ENCODE measurements at regions not wholly inside any gene's neighbourhood (a gene's known extent, or its start where the extent isn't known, plus 50 kb on each side); places are given as distances from the start of the nearest gene placed in this dataset.

DNA sequence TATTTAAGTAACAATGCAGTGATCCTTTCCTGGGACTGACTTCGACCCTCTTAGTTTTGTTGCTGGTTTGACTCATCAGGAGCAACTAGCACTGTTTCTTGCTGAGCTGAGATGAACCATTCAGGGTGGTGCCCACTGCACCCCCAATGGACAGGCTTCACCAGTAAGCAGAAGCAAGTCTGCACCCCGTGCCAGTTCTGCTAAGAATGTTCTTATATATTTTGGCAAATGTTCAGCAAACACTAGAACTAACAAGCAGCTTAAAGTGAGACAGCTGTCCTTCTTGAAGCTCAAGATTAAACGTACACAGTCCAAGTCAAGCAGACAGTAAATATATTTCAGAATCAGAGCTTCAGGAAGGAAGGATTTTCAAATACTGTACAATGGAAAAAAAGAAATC, 561.3 kb upstream of the CDH4 start:
- Histone ChIP-seq H3K9ac (ENCODE audit: low read length) (no peak overlapping the region), H3K27me3 (ENCODE audit: control insufficient read depth, insufficient read depth, low read length) (no peaks in the 10 kb centered on the region)

DNA sequence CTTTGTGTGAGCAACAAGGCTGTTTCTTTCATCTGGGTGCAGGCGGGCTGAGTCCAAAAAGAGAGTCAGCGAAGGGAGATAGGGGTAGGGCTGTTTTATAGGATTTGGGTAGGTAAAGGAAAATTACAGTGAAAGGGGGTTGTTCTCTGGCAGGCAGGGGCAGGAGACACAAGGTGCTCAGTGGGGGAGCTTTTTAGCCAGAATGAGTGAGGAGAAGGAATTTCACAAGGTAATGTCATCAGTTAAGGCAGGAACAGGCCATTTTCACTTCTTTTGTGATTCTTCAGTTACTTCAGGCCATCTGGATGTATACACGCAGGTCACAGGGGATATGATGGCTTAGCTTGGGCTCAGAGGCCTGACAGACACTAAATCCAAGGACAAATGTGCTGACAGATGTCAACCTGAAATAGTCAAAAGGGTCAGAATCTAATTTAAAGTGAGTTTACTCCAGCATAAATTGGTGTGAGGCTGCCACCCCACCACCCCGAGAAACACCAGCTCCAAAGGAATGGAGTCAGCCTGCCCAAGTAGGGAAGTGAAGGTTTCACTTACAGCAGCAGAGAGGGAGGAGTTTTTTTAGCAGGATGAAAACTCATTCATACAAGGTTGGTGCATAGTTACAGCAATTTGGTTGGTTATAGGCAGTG, 560.0 kb upstream of the CDH4 start:
- Histone ChIP-seq H3K9ac (ENCODE audit: low read length) (no peak overlapping the region), H3K4me1 (ENCODE audit: control insufficient read depth, insufficient read depth, low read length) (no peaks in the 10 kb centered on the region), H3K27me3 (ENCODE audit: control insufficient read depth, insufficient read depth, low read length) (no peaks in the 10 kb centered on the region), H3K36me3 (ENCODE audit: control insufficient read depth, insufficient read depth, low read length) (no peaks in the 10 kb centered on the region), H3K4me3 (ENCODE audit: low read length) (no peak overlapping the region), H3K9me3 (ENCODE audit: control insufficient read depth, low read length) (no peaks in the 10 kb centered on the region)

More for the DNA sequence above, 561.3 kb upstream of the CDH4 start:
- no peaks in the 10 kb centered on the region for H3K9me3 ChIP-seq (ENCODE audit: control insufficient read depth, low read length)
- no peaks in the 10 kb centered on the region for H3K36me3 ChIP-seq (ENCODE audit: control insufficient read depth, insufficient read depth, low read length)
- H3K4me3 ChIP-seq (ENCODE audit: low read length) = no peak overlapping the region
- no peaks in the 10 kb centered on the region for H3K4me1 ChIP-seq (ENCODE audit: control insufficient read depth, insufficient read depth, low read length)

DNA sequence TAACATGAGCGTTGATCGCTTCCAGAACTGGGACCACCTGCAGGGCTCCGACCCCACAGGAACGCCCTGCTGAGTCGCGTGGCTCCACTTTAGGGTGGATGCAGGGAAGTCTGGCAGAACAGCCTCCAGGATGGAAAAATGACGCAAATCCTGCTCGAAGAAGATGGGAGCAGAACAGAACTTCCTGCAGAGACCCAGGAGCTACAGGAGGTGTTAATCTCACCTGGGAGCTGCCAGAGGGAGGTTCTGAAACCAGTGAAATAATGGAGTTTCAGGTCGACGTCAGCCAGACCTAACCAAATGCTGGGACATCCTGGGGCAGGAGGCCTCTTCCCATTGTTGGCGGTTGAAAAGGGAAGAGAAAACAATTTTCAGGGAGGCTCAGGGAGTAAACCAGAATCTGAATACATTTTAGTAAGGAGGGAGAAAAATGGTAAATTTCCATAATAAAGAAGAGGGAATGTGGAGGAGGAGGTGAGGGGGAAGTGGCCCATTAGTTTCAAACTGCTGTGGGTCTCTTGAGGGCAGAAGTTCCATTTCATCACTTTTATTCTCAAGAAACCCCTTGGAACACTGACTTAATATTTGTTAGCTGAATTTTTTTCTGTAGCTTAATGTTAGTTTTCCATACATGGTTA, 558.4 kb upstream of the CDH4 start:
- H3K36me3 ChIP-seq (ENCODE audit: control insufficient read depth, insufficient read depth, low read length) = no peaks in the 10 kb centered on the region
- no peaks in the 10 kb centered on the region for H3K4me1 ChIP-seq (ENCODE audit: control insufficient read depth, insufficient read depth, low read length)
- no peaks in the 10 kb centered on the region for H3K27me3 ChIP-seq (ENCODE audit: control insufficient read depth, insufficient read depth, low read length)
- H3K9ac ChIP-seq (ENCODE audit: low read length) = no peak overlapping the region
- H3K4me3 ChIP-seq (ENCODE audit: low read length) = no peak overlapping the region
- no peaks in the 10 kb centered on the region for H3K9me3 ChIP-seq (ENCODE audit: control insufficient read depth, low read length)

DNA sequence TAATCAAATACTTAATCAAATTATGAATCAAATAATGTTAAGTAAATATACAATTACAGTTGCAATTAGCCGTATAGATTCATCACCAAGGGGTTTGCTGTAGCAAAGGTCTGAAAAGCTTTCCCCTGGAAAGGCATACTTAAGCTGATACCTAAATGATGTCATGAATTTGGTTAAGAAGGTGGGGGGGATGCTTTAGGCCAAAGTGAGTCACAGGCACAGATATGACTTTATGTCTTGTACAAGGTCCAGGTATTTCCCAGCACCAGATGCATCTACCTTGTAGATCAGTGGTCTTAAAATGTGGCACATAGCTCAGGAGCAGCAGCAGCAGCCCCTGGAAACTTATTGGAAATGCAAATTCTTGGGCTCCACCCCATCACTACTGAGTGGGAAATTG, 557.3 kb upstream of the CDH4 start:
- Histone ChIP-seq H3K9me3 (ENCODE audit: control insufficient read depth, low read length) (no peaks in the 10 kb centered on the region), H3K36me3 (ENCODE audit: control insufficient read depth, insufficient read depth, low read length) (no peaks in the 10 kb centered on the region), H3K4me1 (ENCODE audit: control insufficient read depth, insufficient read depth, low read length) (no peaks in the 10 kb centered on the region), H3K9ac (ENCODE audit: low read length) (no peak overlapping the region), H3K27me3 (ENCODE audit: control insufficient read depth, insufficient read depth, low read length) (no peaks in the 10 kb centered on the region), H3K4me3 (ENCODE audit: low read length) (no peak overlapping the region)

DNA sequence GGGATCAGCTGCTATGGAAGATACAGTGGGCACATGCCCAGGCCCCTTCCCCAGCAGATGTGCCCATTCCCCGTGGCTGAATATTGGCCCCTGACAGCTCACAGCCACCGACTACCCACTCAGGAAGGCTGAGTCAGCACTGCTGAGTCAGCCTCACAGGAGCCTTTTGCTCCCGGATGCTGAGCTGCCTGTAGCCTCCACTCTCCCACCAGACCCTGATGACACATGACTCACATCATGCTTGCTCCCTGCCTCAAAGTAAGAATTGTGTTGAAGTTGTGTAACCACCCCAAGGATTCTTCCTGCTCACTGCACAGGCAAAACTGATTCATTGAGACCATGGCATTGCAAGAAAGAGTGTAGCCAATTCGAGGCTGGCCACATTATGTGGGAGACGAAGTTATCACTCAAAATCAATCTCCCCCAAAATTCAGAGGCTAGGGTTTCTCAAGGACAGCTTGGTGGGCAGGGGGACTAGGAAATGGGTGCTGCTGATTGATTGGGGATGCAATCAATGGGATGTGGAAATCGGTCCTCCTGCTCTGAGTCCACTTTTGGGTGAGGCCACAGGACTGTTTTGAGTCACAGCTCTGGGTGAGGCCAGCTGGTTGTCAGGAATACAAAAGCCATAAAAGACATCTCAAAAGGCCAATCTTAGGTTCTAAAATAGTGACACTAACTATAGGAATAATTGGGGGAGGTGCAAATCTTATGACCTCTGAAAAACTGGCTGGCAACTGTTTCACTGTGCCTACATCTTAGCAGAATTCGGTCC, 556.6 kb upstream of the CDH4 start:
- Histone ChIP-seq H3K4me1 (ENCODE audit: control insufficient read depth, insufficient read depth, low read length) (no peaks in the 10 kb centered on the region), H3K27me3 (ENCODE audit: control insufficient read depth, insufficient read depth, low read length) (no peaks in the 10 kb centered on the region), H3K9ac (ENCODE audit: low read length) (no peak overlapping the region), H3K4me3 (ENCODE audit: low read length) (no peak overlapping the region), H3K36me3 (ENCODE audit: control insufficient read depth, insufficient read depth, low read length) (no peaks in the 10 kb centered on the region), H3K9me3 (ENCODE audit: control insufficient read depth, low read length) (no peaks in the 10 kb centered on the region)

- Histone ChIP-seq H3K4me1 (ENCODE audit: control insufficient read depth, insufficient read depth, low read length) (no peaks in the 10 kb centered on the region), H3K4me3 (ENCODE audit: low read length) (no peak overlapping the region), H3K27me3 (ENCODE audit: control insufficient read depth, insufficient read depth, low read length) (no peaks in the 10 kb centered on the region), H3K36me3 (ENCODE audit: control insufficient read depth, insufficient read depth, low read length) (no peaks in the 10 kb centered on the region), H3K9me3 (ENCODE audit: control insufficient read depth, low read length) (no peaks in the 10 kb centered on the region), H3K9ac (ENCODE audit: low read length) (no peak overlapping the region)
These were observed 554.8 kb upstream of the CDH4 start for GRCh38 chr20:60697252-60697651.

GRCh38 chr20:60700728-60701127, 551.3 kb upstream of the CDH4 start:
- no peaks in the 10 kb centered on the region for H3K9me3 ChIP-seq (ENCODE audit: control insufficient read depth, low read length)
- H3K4me3 ChIP-seq (ENCODE audit: low read length) = no peak overlapping the region
- H3K36me3 ChIP-seq (ENCODE audit: control insufficient read depth, insufficient read depth, low read length) = no peaks in the 10 kb centered on the region
- H3K27me3 ChIP-seq (ENCODE audit: control insufficient read depth, insufficient read depth, low read length) = no peaks in the 10 kb centered on the region
- H3K4me1 ChIP-seq (ENCODE audit: control insufficient read depth, insufficient read depth, low read length) = no peaks in the 10 kb centered on the region
- H3K9ac ChIP-seq (ENCODE audit: low read length) = no peak overlapping the region

DNA sequence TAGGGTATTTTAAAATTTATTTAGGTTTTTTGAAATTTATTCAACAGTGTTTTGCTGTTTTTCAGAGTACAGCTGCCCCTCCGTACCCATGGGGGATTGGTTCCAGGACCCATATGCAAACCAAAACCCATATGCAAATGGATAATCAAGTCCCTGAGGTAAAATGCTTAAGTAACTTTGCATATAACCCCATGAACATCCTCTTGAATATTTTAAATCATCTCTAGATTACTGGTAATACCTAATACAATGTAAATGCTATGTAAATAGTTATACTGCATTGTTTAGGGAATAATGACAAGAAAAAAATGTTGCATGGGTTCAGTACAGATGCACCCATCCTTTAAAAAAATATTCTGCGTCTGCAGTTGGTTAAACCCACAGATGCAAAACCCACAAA, 547.9 kb upstream of the CDH4 start:
- no peak overlapping the region for H3K9ac ChIP-seq (ENCODE audit: low read length)
- no peaks in the 10 kb centered on the region for H3K36me3 ChIP-seq (ENCODE audit: control insufficient read depth, insufficient read depth, low read length)
- H3K4me3 ChIP-seq (ENCODE audit: low read length) = no peak overlapping the region
- no peaks in the 10 kb centered on the region for H3K9me3 ChIP-seq (ENCODE audit: control insufficient read depth, low read length)
- no peaks in the 10 kb centered on the region for H3K4me1 ChIP-seq (ENCODE audit: control insufficient read depth, insufficient read depth, low read length)
- no peaks in the 10 kb centered on the region for H3K27me3 ChIP-seq (ENCODE audit: control insufficient read depth, insufficient read depth, low read length)

DNA sequence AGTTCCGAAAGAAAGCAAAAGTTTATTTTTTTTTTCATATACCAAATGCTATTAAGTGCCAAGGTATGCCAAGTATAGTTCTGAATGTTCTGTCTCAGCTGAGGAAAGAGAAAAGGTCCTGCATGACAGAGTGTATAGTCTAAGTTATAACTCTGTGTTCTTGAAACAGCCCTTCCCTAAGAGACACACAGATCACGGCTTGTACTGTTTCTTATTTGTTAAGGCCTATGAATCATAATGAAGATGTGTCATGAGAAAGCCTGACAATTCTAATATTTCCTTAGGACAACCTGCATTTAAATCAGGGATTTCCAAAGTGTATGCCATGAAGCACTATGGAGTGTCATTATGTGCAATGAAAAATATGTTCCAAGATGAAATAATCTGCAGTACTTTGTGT, 538.7 kb upstream of the CDH4 start:
- Histone ChIP-seq H3K27me3 (ENCODE audit: control insufficient read depth, insufficient read depth, low read length) (no peaks in the 10 kb centered on the region), H3K36me3 (ENCODE audit: control insufficient read depth, insufficient read depth, low read length) (no peaks in the 10 kb centered on the region), H3K4me1 (ENCODE audit: control insufficient read depth, insufficient read depth, low read length) (no peaks in the 10 kb centered on the region), H3K4me3 (ENCODE audit: low read length) (no peak overlapping the region), H3K9ac (ENCODE audit: low read length) (no peak overlapping the region), H3K9me3 (ENCODE audit: control insufficient read depth, low read length) (no peaks in the 10 kb centered on the region)

DNA sequence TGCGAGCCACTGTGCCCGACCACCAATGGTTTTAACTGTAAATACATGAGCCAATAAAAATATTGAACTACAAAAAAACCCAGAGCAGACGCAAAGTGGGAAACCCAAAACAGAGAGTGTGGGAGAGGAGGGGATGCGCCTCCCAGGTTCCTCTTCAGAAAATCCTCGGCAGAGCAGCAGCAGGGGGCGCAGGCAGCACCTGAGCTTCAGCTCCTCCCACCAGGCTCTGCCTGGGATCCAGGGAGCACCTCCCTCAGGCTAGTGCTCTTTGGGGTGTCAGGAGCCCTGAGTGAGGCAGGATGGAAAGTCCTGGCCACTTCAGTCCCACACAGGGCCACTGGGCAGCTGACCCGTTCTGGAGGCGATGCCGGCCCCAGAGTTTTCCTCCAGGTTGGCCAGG, 536.9 kb upstream of the CDH4 start:
- Histone ChIP-seq H3K4me3 (ENCODE audit: low read length) (no peak overlapping the region), H3K9me3 (ENCODE audit: control insufficient read depth, low read length) (no peaks in the 10 kb centered on the region), H3K27me3 (ENCODE audit: control insufficient read depth, insufficient read depth, low read length) (no peaks in the 10 kb centered on the region), H3K9ac (ENCODE audit: low read length) (no peak overlapping the region), H3K4me1 (ENCODE audit: control insufficient read depth, insufficient read depth, low read length) (no peaks in the 10 kb centered on the region), H3K36me3 (ENCODE audit: control insufficient read depth, insufficient read depth, low read length) (no peaks in the 10 kb centered on the region)

DNA sequence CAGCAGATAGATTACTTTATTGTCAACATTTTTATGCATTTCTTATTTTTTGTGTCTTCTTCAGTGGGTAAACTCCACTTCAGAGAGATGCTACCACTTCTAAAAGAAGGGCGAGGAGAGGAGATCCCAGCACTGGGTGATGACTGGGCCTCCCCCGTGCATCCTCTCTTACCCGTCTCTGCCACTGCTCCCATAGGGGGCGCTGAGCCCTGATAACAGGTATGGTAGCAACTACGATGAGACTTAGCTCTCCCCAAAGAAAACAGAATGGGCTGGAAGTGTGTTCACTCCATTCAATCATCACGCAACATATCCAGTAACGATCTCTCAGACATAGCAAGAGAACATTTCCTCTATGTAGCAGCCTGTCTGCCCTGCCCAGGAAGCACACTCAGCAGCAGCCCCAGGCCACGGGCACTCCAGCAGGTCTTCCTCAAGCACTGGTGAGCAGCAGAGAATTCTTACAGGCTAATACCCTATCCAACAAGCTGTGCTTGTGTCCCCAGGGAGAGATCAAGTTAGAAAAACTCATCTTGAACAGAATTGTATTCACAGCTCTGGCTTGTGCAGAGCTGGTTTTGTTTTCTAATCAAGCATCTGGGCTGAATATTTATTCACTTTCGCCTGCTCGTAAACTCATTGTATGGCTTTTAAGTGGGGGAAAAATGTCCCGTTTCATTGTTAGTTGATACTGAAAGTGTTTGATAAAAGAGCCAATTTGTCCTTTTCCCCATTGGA, 533.1 kb upstream of the CDH4 start:
- Histone ChIP-seq H3K27me3 (ENCODE audit: control insufficient read depth, insufficient read depth, low read length) (no peaks in the 10 kb centered on the region), H3K4me1 (ENCODE audit: control insufficient read depth, insufficient read depth, low read length) (no peaks in the 10 kb centered on the region), H3K4me3 (ENCODE audit: low read length) (no peak overlapping the region)

More for the DNA sequence above, 533.1 kb upstream of the CDH4 start:
- no peaks in the 10 kb centered on the region for H3K36me3 ChIP-seq (ENCODE audit: control insufficient read depth, insufficient read depth, low read length)
- no peaks in the 10 kb centered on the region for H3K9me3 ChIP-seq (ENCODE audit: control insufficient read depth, low read length)
- no peak overlapping the region for H3K9ac ChIP-seq (ENCODE audit: low read length)
